RWPE1 (cell line): ENCODE measurements at regions not wholly inside any gene's neighbourhood (a gene's known extent, or its start where the extent isn't known, plus 50 kb on each side); places are given as distances from the start of the nearest gene placed in this dataset.

Experiments used
- CTCF ChIA-PET: fragments of 350-600 bp; sonication (Branson Sonifier 250); formaldehyde crosslinking; extraction: SDS; loops from one replicate; lab custom pipeline; 2021; lab: Yijun Ruan, JAX
- POLR2A ChIA-PET: fragments of 400-600 bp; formaldehyde crosslinking; extraction: SDS; loops from one replicate; lab custom pipeline; 2020; ENCODE audit warnings: antibody characterized with exemption; ENCODE audit not compliant: low non-redundant PET; lab: Yijun Ruan, JAX
- DNase-seq: peaks from one replicate; pipeline ENCODE4 v3.0.0; 2012; ENCODE audit warnings: low spot score
- H3K27ac ChIP-seq: fragments of 450-650 bp; 2 replicates; pipeline ENCODE4 v1.5.1; 2017
- CTCF ChIP-seq: fragments of 450-650 bp; conservative IDR thresholded peaks from 2 replicates; pipeline ENCODE4 v1.5.1; 2017; ENCODE audit warnings: low read depth, mild to moderate bottlenecking

- H3K27ac ChIP-seq: no peak overlapping the region
- no peak for TF ChIP-seq CTCF
- DNase-seq: no peak
- ChIA-PET CTCF (no interaction called here), POLR2A (no interaction called here)
Measured at GRCh38 chr11:81756864-81757595, 976.6 kb downstream of the FAM181B start.

DNA sequence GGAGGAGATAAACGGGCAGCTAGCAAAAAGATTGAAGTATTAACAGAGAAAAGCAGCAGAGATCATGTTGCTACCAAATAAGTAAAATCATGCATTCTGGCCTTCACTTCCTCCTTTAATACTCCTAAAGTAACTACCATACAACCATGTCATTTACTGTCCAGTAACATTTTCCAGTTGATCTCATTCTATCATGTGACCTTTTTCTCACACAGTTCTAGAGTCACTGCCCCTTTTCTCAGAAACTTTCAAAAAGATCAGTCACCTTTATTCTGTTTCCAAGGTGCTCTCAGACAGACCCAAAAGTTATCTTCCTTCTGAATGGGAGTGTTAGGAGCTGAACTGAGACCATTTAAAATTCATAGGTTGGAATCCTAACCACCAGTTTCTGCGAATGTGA lies 984.4 kb downstream of the FAM181B start:
- CTCF ChIA-PET: no interaction called here
- no peak for DNase-seq
- H3K27ac ChIP-seq: no peak overlapping the region
- no peak for TF ChIP-seq CTCF
- POLR2A ChIA-PET: no interaction called here

- H3K27ac ChIP-seq: no peak overlapping the region
- ChIA-PET CTCF (interaction anchor here (1.3 kb wide), 1 partner anchor 43 kb away, joined by 3 read pairs; no protein-coding TSS in a partner anchor), POLR2A (no interaction called here)
- DNase-seq: no peak
- TF ChIP-seq CTCF: no peak
Measured at GRCh38 chr11:81744336-81745116, 989.1 kb downstream of the FAM181B start.

- ChIA-PET CTCF (no interaction called here), POLR2A (no interaction called here)
- no peak for DNase-seq
- no peak overlapping the region for H3K27ac ChIP-seq
- no peak for TF ChIP-seq CTCF
Measured at GRCh38 chr11:81725701-81726100, 1008.0 kb downstream of the FAM181B start.

DNA sequence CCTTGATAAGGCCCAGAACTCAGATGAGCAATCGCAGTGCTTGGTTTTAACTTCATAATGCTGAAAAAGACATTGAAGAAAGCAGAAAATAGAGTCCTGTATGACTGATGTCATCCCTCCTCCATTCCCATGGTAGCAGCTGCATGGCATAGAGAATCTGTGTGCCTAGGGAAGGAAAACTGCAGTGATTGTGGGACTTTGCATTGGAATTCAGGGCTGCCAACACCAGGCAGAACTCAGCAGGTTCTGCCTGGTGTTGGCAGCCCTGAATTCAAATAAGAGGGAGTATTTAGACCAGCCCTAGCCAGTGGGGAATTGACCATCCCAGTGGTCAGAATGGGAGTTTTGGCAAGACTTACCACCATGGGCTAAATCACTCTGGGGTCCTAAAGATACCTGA lies 1016.0 kb downstream of the FAM181B start:
- TF ChIP-seq CTCF: no peak
- H3K27ac ChIP-seq: no peak overlapping the region
- ChIA-PET CTCF (no interaction called here), POLR2A (interaction anchor here (0.7 kb wide), 1 partner anchor 8 kb away, joined by 3 read pairs; no protein-coding TSS in a partner anchor)
- DNase-seq: no peak

GRCh38 chr11:81707881-81708280 lies 1025.8 kb downstream of the FAM181B start:
- CTCF ChIA-PET: no interaction called here
- no peak for DNase-seq
- POLR2A ChIA-PET: no interaction called here

More at GRCh38 chr11:81707881-81708280, 1025.8 kb downstream of the FAM181B start:
- H3K27ac ChIP-seq: no peak overlapping the region
- TF ChIP-seq CTCF: no peak
